ENCODE measurements at regions not wholly inside any gene's neighbourhood (a gene's known extent, or its start where the extent isn't known, plus 50 kb on each side); places are given as distances from the start of the nearest gene placed in this dataset.

DNA sequence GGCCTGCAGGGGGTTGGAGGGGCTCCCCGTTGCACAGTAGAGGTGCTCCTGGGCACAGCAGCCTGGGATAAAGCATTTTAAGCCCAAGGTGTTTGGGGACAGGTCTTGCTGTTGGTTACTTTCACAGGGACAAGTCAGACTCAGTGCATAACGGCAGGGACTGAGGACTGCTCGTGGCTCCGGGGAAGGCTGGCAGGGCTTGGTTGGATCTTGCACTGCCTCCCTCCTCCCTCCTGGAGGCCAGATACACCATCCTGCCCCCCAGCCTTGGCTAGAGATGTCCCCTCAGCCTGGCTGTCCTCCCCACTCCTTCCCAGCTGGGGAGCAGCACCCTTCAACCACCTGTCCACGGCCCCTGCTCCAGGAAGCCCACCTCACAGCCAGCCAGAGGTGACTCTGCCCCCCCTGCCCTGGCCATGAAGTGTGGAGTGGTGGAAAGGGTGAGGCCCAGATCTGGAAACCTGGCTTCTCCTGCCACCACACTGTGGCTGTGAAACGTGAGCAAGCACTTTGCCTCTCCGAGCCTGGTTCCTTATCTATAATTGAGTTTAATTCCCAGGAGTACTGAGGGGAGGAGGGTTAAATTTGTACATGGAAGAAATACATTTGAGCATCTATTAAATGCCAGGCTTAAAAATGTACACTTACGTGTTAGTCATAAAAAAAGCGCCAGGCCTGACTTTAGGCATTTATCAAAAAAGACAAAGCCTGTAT lies 67.1 kb upstream of the TAF1B start:
- intact Hi-C loops (cut with DNase I): no loop called here
- Histone ChIP-seq H3K27ac (no peak overlapping the region), H3K27me3 (no peaks in the 10 kb centered on the region), H3K4me1 (peaks cover 7% of the 10 kb centered on the region), H3K4me3 (no peak overlapping the region), H3K36me3 (no peaks in the 10 kb centered on the region), H3K9me3 (no peaks in the 10 kb centered on the region)
- DNase-seq: no peak
- no peak for ATAC-seq
- TF ChIP-seq, protein P1, sequence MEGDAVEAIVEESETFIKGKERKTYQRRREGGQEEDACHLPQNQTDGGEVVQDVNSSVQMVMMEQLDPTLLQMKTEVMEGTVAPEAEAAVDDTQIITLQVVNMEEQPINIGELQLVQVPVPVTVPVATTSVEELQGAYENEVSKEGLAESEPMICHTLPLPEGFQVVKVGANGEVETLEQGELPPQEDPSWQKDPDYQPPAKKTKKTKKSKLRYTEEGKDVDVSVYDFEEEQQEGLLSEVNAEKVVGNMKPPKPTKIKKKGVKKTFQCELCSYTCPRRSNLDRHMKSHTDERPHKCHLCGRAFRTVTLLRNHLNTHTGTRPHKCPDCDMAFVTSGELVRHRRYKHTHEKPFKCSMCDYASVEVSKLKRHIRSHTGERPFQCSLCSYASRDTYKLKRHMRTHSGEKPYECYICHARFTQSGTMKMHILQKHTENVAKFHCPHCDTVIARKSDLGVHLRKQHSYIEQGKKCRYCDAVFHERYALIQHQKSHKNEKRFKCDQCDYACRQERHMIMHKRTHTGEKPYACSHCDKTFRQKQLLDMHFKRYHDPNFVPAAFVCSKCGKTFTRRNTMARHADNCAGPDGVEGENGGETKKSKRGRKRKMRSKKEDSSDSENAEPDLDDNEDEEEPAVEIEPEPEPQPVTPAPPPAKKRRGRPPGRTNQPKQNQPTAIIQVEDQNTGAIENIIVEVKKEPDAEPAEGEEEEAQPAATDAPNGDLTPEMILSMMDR (IDR thresholded peaks at IDR 0.05): no peak

DNA sequence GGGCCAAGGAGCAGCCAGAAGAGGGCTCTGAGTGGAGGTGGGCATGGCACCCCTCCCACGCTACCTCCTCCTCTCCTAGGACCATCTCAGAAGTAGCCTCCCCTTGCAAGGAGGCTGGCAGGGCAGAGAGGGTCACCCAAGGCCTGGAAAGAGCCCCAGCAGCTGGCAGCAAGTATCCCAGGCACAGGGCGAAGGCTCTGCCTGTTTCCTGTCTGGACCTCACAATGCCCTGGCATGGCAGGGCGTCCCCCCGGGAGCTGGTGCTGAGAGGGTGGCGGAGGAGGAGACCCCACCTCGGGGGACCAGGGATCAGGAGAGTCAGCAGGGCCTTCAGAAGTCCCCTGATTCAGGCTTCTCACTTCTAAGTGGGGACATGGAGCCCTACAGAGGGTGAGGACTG lies 66.2 kb upstream of the TAF1B start:
- H3K27me3 ChIP-seq: no peaks in the 10 kb centered on the region
- ATAC-seq (no peak), DNase-seq (no peak)
- H3K4me1 ChIP-seq: no peaks in the 10 kb centered on the region
- no peaks in the 10 kb centered on the region for H3K36me3 ChIP-seq
- H3K27ac ChIP-seq: no peak overlapping the region
- H3K4me3 ChIP-seq: no peak overlapping the region
- no peaks in the 10 kb centered on the region for H3K9me3 ChIP-seq
- TF ChIP-seq, protein P1 (IDR thresholded peaks at IDR 0.05): no peak
- intact Hi-C loops (cut with DNase I): no loop called here

DNA sequence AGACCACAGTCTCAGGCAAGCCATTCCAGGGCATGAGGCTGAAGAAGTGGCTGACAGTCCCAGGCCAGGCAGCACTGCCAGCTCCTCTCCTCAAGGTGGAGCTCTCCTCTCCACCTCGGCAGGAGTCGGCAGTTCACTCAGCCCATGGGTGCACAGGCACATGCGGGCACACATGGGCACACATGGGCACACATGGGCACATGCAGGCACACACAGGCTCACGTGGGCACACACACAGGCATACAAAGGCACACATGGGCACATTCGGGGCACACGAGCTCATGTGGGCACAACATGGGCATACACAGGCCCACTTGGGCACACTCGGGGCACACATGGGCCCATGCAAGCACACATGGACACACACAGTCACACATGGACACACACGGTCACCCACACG lies 65.3 kb upstream of the TAF1B start:
- intact Hi-C loops (cut with DNase I): no loop called here
- no peak overlapping the region for H3K4me3 ChIP-seq
- H3K9me3 ChIP-seq: no peaks in the 10 kb centered on the region
- no peaks in the 10 kb centered on the region for H3K36me3 ChIP-seq
- H3K27me3 ChIP-seq: no peaks in the 10 kb centered on the region
- H3K4me1 ChIP-seq: no peaks in the 10 kb centered on the region
- TF ChIP-seq, protein P1 (IDR thresholded peaks at IDR 0.05): peak; percentile 18
- no peak for DNase-seq
- no peak overlapping the region for H3K27ac ChIP-seq
- ATAC-seq: peak; percentile 51

DNA sequence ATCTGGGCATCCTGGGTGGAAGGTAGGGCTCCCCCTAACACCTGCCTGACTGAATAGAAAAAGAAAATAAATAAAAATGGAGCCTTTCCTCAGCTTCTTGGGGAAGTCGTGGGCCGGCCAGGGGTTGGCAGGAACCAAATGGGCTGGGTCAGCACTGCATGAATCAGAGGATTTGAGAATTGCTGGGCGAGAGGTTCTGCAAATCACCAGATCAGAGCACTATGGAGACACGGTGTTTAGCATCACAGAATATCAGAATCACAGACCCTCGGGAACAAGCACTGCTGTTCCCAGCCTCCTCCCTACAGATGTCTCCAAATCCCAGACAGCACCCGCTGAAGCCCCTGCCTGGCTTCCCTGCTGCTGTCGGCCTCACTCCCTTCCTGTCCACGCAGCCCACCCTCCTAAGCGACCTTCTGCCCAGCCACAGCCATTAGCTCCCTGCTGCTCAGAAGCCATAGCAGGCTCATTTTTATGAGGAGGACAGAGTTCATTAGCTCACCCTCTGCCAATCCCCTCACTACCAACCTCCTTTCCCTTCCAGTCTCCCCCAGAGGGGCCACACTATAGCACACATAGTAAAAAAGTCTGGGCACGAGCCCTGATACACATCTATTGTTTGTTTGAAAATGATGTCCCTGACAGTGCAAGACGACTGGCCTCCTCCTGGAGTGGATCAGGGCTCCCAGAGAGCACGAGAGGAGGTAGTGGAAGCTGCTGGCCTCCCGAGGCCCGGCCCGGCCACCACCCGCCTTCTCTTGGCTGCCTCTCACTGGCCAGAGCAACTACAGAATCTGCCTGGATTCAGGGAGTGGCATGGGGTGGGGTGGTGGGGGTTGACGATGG lies 64.6 kb upstream of the TAF1B start:
- H3K27ac ChIP-seq: no peak overlapping the region
- intact Hi-C loops (cut with DNase I): no loop called here
- no peaks in the 10 kb centered on the region for H3K36me3 ChIP-seq
- no peak overlapping the region for H3K4me3 ChIP-seq
- DNase-seq: no peak
- peak; percentile 28 for ATAC-seq
- no peaks in the 10 kb centered on the region for H3K4me1 ChIP-seq
- TF ChIP-seq, protein P1 (IDR thresholded peaks at IDR 0.05): no peak
- H3K9me3 ChIP-seq: no peaks in the 10 kb centered on the region
- no peaks in the 10 kb centered on the region for H3K27me3 ChIP-seq

DNA sequence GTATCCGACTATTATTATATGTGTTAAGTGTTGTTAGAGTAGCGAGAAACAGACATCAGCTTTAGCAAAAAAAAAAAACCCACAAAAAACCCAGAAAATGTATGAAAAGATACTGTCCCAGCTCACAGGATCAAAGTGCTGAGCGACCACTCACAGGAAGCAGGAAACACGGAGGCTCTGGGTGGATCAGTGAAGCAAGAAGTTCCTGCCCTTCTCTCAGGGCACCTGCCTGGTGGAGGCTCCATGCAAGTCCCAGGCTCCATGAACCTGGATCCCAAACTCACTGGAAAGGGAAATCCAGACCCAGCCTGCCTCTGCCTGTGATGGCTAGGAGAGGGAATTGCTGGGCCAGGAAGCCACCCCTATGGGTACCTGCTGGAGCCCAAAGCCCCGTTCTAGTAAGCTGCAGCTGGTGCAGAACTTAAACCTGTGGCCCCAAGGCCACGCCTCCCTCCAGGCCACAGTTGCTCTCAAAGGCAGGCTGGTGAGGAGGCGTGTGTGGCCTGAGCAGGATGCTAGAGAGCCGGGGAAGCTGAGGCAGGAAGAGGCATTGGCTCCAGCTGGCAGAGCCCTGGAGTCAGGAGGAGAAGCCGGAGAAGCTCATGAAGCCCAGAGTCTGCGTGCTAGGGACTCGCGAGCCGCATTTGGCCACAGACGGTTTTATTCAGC lies 63.5 kb upstream of the TAF1B start:
- H3K36me3 ChIP-seq: no peaks in the 10 kb centered on the region
- TF ChIP-seq, protein P1 (IDR thresholded peaks at IDR 0.05): no peak
- ATAC-seq (no peak), DNase-seq (no peak)
- H3K27ac ChIP-seq: no peak overlapping the region
- intact Hi-C loops (cut with DNase I): no loop called here
- no peak overlapping the region for H3K4me3 ChIP-seq
- no peaks in the 10 kb centered on the region for H3K4me1 ChIP-seq
- H3K9me3 ChIP-seq: no peaks in the 10 kb centered on the region
- no peaks in the 10 kb centered on the region for H3K27me3 ChIP-seq

Data from upper lobe of right lung (tissue), 1 donor.